ACHN (cell line): ENCODE measurements at regions not wholly inside any gene's neighbourhood (a gene's known extent, or its start where the extent isn't known, plus 50 kb on each side); places are given as distances from the start of the nearest gene placed in this dataset.
"Not testable (repeated sequence)": the region's sequence is repeated elsewhere in the genome, so short reads cannot be mapped to it uniquely, and the experiment has no call there.

Source experiments
- DNase-seq: peaks from one replicate; pipeline ENCODE4 v3.0.0-alpha.2; 2015
- in situ Hi-C: cut with HindIII; loops from 2 replicates; pipeline ENCODE4 v1.10.0; 2017; ENCODE audit warnings: low sequenced_read_pairs, low pct_ligation_motif_present, low pct_unique_long_range_greater_than_20kb

DNA sequence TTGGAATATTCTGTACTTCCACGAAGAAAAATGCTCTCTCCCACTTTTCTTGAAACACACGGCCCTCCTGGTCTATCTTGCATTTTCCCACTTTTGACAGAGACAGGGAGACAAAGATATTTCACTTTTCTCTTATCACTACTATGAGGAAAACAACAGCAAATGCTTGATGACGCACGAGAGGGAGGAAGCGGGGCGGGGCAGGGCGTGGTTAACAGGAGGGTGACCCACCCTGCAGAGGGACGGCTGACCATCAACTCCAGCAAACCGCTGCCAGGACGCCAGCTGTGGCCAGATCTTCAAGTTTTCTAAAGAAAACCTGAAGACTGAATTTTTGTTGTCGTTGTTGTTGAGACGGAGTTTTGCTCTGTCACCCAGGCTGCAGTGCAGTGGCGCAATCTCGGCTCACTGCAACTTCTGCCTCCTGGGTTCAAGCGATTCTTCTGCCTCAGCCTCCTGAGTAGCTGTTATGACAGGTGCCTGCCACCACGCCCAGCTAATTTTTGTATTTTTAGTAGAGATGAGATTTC lies 63.8 kb downstream of the NSUN5 start:
- in situ Hi-C loops, DNase-seq: not testable (repeated sequence)

- DNase-seq, in situ Hi-C loops: not testable (repeated sequence)
These were observed 73.5 kb downstream of the NSUN5 start for GRCh38 chr7:73234994-73235717.

- DNase-seq, in situ Hi-C loops: not testable (repeated sequence)
These were observed 82.9 kb downstream of the NSUN5 start for GRCh38 chr7:73225745-73226144.

GRCh38 chr7:73221724-73222123 lies 86.9 kb downstream of the NSUN5 start:
- DNase-seq, in situ Hi-C loops: not testable (repeated sequence)

DNA sequence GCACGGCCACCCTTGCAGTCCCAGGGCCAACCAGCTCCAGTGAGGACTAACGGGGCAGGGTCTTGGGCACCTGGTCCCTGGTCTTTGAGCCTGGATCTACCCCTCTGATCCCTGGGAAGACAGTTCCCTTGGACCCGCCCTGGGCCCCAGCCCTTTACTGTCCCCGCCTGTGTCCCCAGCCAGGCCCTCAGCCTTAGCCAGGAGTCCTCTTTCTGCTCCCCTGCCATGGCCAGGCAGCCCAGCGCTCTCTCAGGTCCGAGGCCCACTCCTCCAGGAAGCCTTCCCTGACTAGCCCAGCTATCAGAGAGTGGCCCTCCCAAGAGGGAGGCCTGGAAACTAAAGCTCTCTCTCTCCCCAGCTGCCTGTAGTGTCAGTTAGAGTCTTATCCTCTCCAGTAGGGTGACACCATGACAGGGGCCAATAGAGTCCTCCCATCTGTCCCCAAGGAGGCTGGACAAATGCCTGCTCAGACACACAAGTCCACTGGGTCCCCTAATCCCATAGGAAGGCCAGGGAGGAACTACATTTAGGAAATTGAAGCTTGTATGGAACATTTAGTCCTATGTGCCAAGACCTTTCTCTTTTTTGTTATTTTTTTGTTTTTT lies 87.8 kb downstream of the NSUN5 start:
- DNase-seq, in situ Hi-C loops: not testable (repeated sequence)

- DNase-seq, in situ Hi-C loops: not testable (repeated sequence)
These were observed 88.3 kb downstream of the NSUN5 start for GRCh38 chr7:73220357-73220756.

- DNase-seq, in situ Hi-C loops: not testable (repeated sequence)
These were observed 89.8 kb downstream of the NSUN5 start for GRCh38 chr7:73218802-73219201.

GRCh38 chr7:73216046-73216675 lies 92.5 kb downstream of the NSUN5 start:
- in situ Hi-C loops, DNase-seq: not testable (repeated sequence)

DNA sequence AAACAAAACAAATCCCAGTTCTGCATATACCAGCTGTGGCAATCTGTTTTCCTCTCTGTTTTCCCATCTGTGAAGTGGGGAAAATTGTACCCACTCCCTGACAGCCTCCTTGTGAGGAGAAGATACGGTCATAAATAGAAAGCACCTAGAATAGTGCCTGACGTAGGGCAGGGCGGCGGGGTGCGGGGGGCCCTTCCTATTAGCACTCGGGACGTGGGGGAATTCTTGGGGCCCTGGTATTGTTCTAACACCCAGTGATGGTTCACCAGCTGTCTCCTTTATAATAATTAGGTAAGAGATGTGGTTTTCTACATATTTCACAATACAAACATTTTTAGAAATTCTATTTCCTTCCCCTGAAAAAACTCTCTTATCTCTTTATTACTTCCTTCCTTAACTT lies 93.4 kb downstream of the NSUN5 start:
- DNase-seq, in situ Hi-C loops: not testable (repeated sequence)

- DNase-seq, in situ Hi-C loops: not testable (repeated sequence)
These were observed 94.2 kb downstream of the NSUN5 start for GRCh38 chr7:73214471-73214870.

DNA sequence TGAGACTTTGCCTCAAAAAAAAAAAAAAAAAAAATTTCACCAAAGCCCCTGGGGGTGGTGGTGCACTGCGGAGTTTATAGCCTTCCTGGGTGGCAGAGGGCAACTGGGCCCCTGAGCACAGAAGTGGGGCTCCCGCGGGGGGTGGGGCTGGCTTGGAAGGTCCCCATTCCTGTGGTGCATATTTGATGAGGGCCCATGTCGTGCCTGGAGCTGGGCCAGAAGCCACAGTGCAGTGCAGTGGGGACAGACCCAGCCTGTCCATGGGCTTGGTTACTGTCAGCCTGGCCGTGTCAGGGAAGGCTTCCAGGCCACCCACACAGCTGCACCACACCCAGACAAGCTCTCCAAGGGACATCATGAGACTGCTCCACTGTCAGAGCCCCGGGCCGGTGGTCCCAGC lies 95.5 kb downstream of the NSUN5 start:
- in situ Hi-C loops, DNase-seq: not testable (repeated sequence)

- DNase-seq, in situ Hi-C loops: not testable (repeated sequence)
These were observed 103.0 kb downstream of the NSUN5 start for GRCh38 chr7:73205594-73205993.

DNA sequence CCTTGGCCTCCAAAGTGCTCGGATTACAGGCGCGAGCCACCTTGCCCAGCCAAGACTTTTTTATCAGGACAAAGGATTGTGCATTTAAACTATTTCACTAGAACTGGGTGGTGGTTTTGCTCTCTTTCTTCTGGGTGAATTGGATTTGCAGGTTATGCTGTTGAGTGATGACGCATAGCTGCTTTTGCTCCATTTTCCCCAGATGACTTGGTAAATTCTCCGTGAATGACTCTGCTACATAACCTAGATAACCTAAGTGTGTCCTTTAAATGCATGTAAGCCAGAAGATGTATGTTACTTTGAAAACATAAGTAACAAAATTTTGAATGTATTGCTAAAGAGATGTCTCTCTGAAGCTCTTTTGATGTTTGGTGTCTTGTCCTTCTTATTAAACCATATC lies 103.7 kb downstream of the NSUN5 start:
- in situ Hi-C loops: not testable (repeated sequence)

GRCh38 chr7:73203312-73203711 lies 105.3 kb downstream of the NSUN5 start:
- in situ Hi-C loops, DNase-seq: not testable (repeated sequence)

More for the DNA sequence above, 103.7 kb downstream of the NSUN5 start:
- not testable (repeated sequence) for DNase-seq

DNA sequence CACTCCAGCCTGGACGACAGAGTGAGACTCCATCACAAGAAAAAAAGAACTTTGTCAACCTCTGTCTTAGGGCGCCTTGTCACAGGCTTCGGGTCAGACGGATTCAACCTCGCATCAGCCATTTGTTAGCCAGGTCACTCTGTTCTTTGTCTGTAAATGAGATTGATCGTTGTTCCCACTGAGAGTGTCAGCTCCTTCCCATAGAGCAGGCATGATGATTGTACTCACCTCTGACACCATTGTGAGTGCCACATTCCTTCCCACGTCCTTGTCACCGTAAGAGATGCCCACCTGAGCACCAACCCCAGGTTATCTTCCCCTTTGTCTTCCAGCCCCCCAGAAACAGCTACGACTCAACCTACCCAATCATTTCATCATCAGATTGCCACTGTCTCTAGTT lies 107.4 kb downstream of the NSUN5 start:
- DNase-seq, in situ Hi-C loops: not testable (repeated sequence)

DNA sequence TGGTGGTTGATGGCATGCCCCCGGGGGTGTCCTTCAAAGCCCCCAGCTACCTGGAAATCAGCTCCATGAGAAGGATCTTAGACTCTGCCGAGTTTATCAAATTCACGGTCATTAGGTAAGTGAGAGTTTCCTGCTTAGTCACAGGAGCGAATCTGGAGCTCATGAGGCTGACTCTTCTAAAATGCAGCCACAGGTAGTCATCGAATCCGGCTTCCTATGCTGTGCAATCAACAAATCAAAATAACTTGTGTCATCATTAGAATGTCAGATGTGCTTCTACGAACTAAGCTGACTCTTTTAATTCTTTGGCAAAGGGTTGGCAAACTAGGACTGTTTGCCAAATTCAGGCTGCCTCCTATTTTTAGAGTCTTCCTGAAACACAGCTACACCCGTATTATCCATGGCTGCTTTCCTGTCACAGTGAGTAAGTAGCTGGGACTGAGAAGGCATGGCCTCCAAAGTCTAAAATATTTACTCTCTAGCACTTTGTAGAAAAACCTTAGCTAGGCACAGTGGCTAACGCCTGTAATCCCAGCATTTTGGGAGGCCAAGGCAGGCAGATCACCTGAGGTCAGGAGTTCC lies 108.0 kb downstream of the NSUN5 start:
- in situ Hi-C loops, DNase-seq: not testable (repeated sequence)

DNA sequence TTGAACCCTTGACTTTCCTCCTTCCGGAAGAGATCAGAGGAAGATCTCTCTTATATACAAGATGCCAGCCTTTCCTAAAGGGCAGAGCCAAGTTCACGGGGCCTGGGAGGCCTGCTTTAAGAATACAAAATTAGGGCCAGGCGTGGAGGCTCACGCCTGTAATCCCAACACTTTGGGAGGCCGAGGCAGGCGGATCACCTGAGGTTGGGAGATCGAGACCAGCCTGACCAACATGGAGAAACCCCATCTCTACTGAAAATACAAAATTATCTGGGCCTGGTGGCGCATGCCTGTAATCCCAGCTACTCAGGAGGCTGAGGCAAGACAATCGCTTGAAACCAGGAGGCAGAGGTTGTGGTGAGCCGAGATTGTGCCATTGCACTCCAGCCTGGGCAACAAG lies 108.2 kb upstream of the SPDYE9 start:
- in situ Hi-C loops, DNase-seq: not testable (repeated sequence)

DNA sequence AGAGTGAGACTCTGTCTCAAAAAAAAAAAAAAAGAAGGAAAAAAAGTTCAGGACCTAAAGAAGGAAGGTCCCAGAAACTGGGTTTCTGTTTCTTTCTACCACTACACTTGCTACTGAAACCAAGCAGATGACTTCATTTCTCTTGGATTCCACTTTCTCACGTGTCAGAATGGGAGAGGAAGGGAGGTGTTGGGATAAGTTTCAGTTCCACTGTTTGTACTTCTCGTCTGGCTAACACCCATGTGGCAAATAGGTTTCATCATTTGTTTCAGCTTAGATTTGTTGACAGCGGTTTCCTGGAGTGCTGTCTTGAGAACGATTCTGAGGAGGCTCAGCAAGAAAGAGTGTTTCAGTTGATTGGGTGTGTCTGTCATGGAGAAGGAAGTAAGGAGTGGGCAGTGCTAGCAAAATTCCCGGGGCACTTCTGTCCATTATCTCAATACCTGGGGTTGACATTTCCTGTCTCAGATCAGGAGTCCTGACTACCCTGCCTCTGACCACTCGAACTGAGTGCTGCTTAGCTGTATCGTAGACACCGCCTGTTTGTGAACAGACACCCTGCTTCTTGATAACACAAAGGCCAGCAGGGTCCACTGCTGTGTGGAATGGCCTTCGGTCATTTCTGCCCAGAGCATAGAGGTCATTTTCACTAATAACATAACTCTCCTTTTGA lies 104.8 kb upstream of the SPDYE9 start:
- in situ Hi-C loops, DNase-seq: not testable (repeated sequence)
